ENCODE measurements at regions not wholly inside any gene's neighbourhood (a gene's known extent, or its start where the extent isn't known, plus 50 kb on each side); places are given as distances from the start of the nearest gene placed in this dataset.

DNA sequence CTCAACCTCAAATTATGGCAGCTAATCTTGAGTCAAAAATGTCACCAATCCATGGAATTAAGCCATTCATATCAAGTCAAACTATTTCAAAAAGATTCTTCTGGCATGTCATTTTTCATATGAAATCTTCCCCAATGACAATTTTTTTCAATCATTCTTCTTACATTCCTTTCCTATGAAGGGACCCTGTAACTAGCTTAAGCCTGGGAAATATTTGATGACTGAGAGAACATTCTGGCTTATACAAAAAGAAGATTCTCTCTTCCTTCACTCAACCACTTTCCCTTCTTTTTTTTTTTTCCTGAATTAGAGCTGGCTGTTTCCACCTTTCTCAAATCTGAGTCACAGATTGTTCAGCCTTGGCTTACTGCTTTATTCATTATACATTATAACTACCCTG, 903.7 kb downstream of the FAM181B start:
- ChIA-PET CTCF (no interaction called here), POLR2A (no interaction called here)
- Histone ChIP-seq H3K9me1 (replicated peaks; ENCODE audit: control insufficient read depth, extremely low read depth, insufficient read depth, low read length) (no peaks in the 10 kb centered on the region), H3K36me3 (ENCODE audit: control insufficient read depth in 2 of 2, extremely low read depth in 1 of 2, insufficient read depth in 2 of 2, low read length in 2 of 2) (no peaks in the 10 kb centered on the region), H4K20me1 (replicated peaks; ENCODE audit: control insufficient read depth, extremely low read depth, insufficient read depth, low read length) (no peaks in the 10 kb centered on the region), H2AFZ (ENCODE audit: low read depth, low read length) (no peak overlapping the region), H3K79me2 (ENCODE audit: control insufficient read depth, insufficient read depth, low read length) (no peaks in the 10 kb centered on the region), H3K4me2 (ENCODE audit: insufficient read depth, low read length) (no peak overlapping the region), H3K9ac (replicated peaks; ENCODE audit: extremely low read depth, insufficient read depth, low read length) (no peak overlapping the region), H3K27ac (ENCODE audit: insufficient read depth, low read depth, low read length) (no peak overlapping the region), H3K27me3 (ENCODE audit: control insufficient read depth in 2 of 2, insufficient read depth in 2 of 2, low read length in 2 of 2) (no peaks in the 10 kb centered on the region), H3K4me1 (ENCODE audit: control insufficient read depth, extremely low read depth, insufficient read depth, low read length) (no peaks in the 10 kb centered on the region), H3K9me3 (replicated peaks; ENCODE audit: control insufficient read depth, insufficient read depth, low read length) (peaks cover 4% of the 10 kb centered on the region), H3K4me3 (replicated peaks in 1 of 3; ENCODE audit: insufficient read depth in 1 of 3, low read depth in 1 of 3, low read length in 3 of 3) (no peak overlapping the region)
- no TSS peak for BruUV-seq (replicated peaks)
- FAIRE-seq: no peak
- intact Hi-C loops (cut with micrococcal nuclease): no loop called here
- dilution Hi-C loops (cut with MboI; ENCODE audit: extremely low pct_ligation_motif_present, low sequenced_read_pairs): no loop called here
- TF ChIP-seq JUN (IDR thresholded peaks at IDR 0.05; ENCODE audit: borderline replicate concordance, insufficient read depth, insufficient read length, low read depth) (no peak), MYC (IDR thresholded peaks at IDR 0.05; ENCODE audit: low read depth, low read length) (no peak), CTCF (IDR thresholded peaks at IDR 0.05; ENCODE audit: extremely low read depth in 1 of 2, insufficient read depth in 1 of 2, low read depth in 1 of 2, low read length in 2 of 2) (no peak), MAX (IDR thresholded peaks at IDR 0.05; ENCODE audit: insufficient read depth, insufficient read length) (no peak), EZH2 (IDR thresholded peaks at IDR 0.05; ENCODE audit: borderline replicate concordance, low read depth, low read length, severe bottlenecking) (no peak), FOS (IDR thresholded peaks at IDR 0.05; ENCODE audit: borderline replicate concordance, insufficient read depth, low read length) (no peak), POLR2A (IDR thresholded peaks at IDR 0.05; ENCODE audit: low read depth, low read length) (no peak), GATA2 (IDR thresholded peaks at IDR 0.05; ENCODE audit: insufficient read depth, insufficient read length, low read depth, low read length) (no peak), POLR2AphosphoS5 (IDR thresholded peaks at IDR 0.05; ENCODE audit: insufficient read depth, low read depth, low read length) (no peak)
- DNase-seq (ENCODE audit: low read depth, low spot score): no peak
